T-helper 2 cell treated with Interferon-gamma antibody and Interleukin-4, amounts not matched to agents 100 ng/mL and 5 ng/mL, for 36 hours (primary cell): ENCODE measurements at regions not wholly inside any gene's neighbourhood (a gene's known extent, or its start where the extent isn't known, plus 50 kb on each side); places are given as distances from the start of the nearest gene placed in this dataset.
"Not testable (repeated sequence)": the region's sequence is repeated elsewhere in the genome, so short reads cannot be mapped to it uniquely, and the experiment has no call there.

Source experiments
- intact Hi-C: fragments of 100-400 bp; cut with micrococcal nuclease; formaldehyde crosslinking; loops from one replicate; pipeline ENCODE4 v1.15.1; 2023

- intact Hi-C loops, result no loop called here
Observed at GRCh38 chrX:13428053-13428786, 108.4 kb upstream of the ATXN3L start.

- intact Hi-C loops, result no loop called here
Observed at GRCh38 chrX:13427441-13428052, 107.7 kb upstream of the ATXN3L start.

GRCh38 chrX:13420545-13421183, 100.8 kb upstream of the ATXN3L start:
- intact Hi-C loops, result no loop called here

- intact Hi-C loops, result no loop called here
Observed at GRCh38 chrX:13419918-13420317, 100.1 kb upstream of the ATXN3L start.

GRCh38 chrX:13419276-13419675, 99.4 kb upstream of the ATXN3L start:
- intact Hi-C loops, result no loop called here

GRCh38 chrX:13418126-13419097, 98.6 kb upstream of the ATXN3L start:
- intact Hi-C loops, result no loop called here

GRCh38 chrX:13415509-13415908, 95.7 kb upstream of the ATXN3L start:
- intact Hi-C loops, result no loop called here

GRCh38 chrX:13414006-13414647, 94.3 kb upstream of the ATXN3L start:
- intact Hi-C loops, result no loop called here

- intact Hi-C loops, result no loop called here
Observed at GRCh38 chrX:13412208-13412600, 92.4 kb upstream of the ATXN3L start.

- intact Hi-C loops, result no loop called here
Observed at GRCh38 chrX:13411496-13412207, 91.8 kb upstream of the ATXN3L start.

- intact Hi-C loops, result not testable (repeated sequence)
Observed at GRCh38 chrX:13408599-13408998, 88.7 kb upstream of the ATXN3L start.

GRCh38 chrX:13404777-13405176, 84.9 kb upstream of the ATXN3L start:
- intact Hi-C loops, result not testable (repeated sequence)

GRCh38 chrX:13404364-13404763, 84.5 kb upstream of the ATXN3L start:
- intact Hi-C loops, result no loop called here

GRCh38 chrX:13401724-13402123, 81.9 kb upstream of the ATXN3L start:
- intact Hi-C loops, result no loop called here

GRCh38 chrX:13398839-13399238, 79.0 kb upstream of the ATXN3L start:
- intact Hi-C loops, result no loop called here

- intact Hi-C loops, result no loop called here
Observed at GRCh38 chrX:13397878-13398818, 78.3 kb upstream of the ATXN3L start.

- intact Hi-C loops, result no loop called here
Observed at GRCh38 chrX:13396924-13397323, 77.1 kb upstream of the ATXN3L start.

GRCh38 chrX:13389501-13389900, 69.6 kb upstream of the ATXN3L start:
- intact Hi-C loops, result no loop called here
